Testis (tissue), 2 donors: ENCODE measurements at regions not wholly inside any gene's neighbourhood (a gene's known extent, or its start where the extent isn't known, plus 50 kb on each side); places are given as distances from the start of the nearest gene placed in this dataset.

Source experiments
- DNase-seq: peaks from one replicate; pipeline ENCODE4 v3.0.0-alpha.2; 2019
- H3K27ac ChIP-seq, 2 donors: fragments of 200-600 bp; sonication (generic); one replicate each; pipeline ENCODE4 v1.5.1; 2019
- H3K27me3 ChIP-seq: fragments of 200-600 bp; sonication (generic); one replicate; pipeline ENCODE4 v1.5.1; 2019
- H3K36me3 ChIP-seq: fragments of 200-600 bp; sonication (generic); one replicate; pipeline ENCODE4 v1.5.1; 2017; ENCODE audit warnings: low read depth; ENCODE audit errors: missing control alignments
- H3K4me1 ChIP-seq: fragments of 200-600 bp; sonication (generic); one replicate; pipeline ENCODE4 v1.5.1; 2019
- H3K4me3 ChIP-seq, 2 donors: fragments of 200-600 bp; sonication (generic); one replicate each; pipeline ENCODE4 v1.5.1; 2017 to 2019
- H3K9me3 ChIP-seq: fragments of 200-600 bp; sonication (generic); one replicate; pipeline ENCODE4 v1.5.1; 2017
- CTCF ChIP-seq, 3 experiments: fragments of 450-650 bp in 2 of 3; fragments of 200-600 bp in 1 of 3; sonication (generic) in 1 of 3; IDR thresholded peaks; one replicate each; pipeline ENCODE4 v1.5.1; 2016 to 2019; ENCODE audit warnings: antibody characterized with exemption in 3 of 3, mild to moderate bottlenecking in 2 of 3, moderate library complexity in 1 of 3
- POLR2A ChIP-seq: fragments of 450-650 bp; IDR thresholded peaks from one replicate; pipeline ENCODE4 v1.6.1; 2017; ENCODE audit warnings: antibody characterized with exemption, mild to moderate bottlenecking, moderate library complexity
- WGBS, 2 donors: methylation state at CpG; one replicate each; pipeline ENCODE4 v1.1.5; 2018; 5-methylcytosine and 5-hydroxymethylcytosine counted together
- intact Hi-C: fragments of 100-400 bp; cut with DNase I; formaldehyde crosslinking; loops from one replicate; pipeline ENCODE4 v1.15.1; 2023; ENCODE audit warnings: low total_unique reads

DNA sequence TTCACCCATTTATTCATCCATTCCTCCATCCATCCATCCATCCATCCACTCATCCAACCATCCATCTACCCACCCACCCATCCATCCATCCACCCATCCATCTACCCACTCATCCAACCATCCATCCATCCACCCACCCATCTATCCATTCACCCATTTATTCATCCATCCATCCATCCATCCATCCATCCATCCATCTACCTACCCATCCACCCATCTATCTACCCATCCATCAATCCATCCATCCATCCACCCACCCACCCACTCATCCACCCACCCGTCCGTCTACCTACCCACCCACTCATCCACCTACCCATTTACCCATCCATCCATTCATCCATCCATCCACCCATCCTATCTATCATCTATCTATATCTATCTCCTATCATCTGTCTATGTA lies 169.4 kb upstream of the SHH start:
- no peaks in the 10 kb centered on the region for H3K9me3 ChIP-seq
- no peak for TF ChIP-seq CTCF (IDR thresholded peaks at IDR 0.05)
- no peak for TF ChIP-seq POLR2A
- no peak for DNase-seq
- no peaks in the 10 kb centered on the region for H3K4me1 ChIP-seq
- H3K4me3 ChIP-seq, result no peak overlapping the region
- H3K27me3 ChIP-seq, result no peaks in the 10 kb centered on the region
- intact Hi-C loops, result no loop called here
- 83 to 92% methylated on average over 2 of the region's 2 CpGs for WGBS, 2 donors
- H3K36me3 ChIP-seq, result no peaks in the 10 kb centered on the region
- no peak overlapping the region for H3K27ac ChIP-seq

DNA sequence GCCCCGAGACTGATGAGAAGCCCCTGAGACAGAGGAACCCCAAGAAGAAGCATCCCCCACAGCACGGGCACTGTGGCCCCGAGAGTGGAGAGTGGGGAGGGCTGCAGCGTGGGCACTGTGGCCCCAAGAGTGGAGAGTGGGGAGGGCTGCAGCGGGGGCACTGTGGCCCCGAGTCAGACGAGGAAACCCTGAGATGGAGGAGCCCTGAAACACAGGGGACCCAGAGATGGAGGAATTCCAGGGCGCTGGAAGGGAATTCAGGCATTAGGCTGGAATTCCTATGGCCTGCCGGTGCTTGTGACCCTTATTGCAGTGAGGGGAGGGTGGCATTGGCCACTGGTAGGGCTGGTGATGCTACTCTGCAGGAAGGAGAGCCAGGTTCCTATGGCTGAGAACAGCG lies 168.6 kb upstream of the SHH start:
- Histone ChIP-seq H3K4me3 (no peak overlapping the region), H3K27ac (no peak overlapping the region), H3K27me3 (no peaks in the 10 kb centered on the region), H3K36me3 (no peaks in the 10 kb centered on the region), H3K9me3 (no peaks in the 10 kb centered on the region), H3K4me1 (no peaks in the 10 kb centered on the region)
- intact Hi-C loops, result no loop called here
- DNase-seq, result peak; percentile 1
- 58 to 76% methylated on average over 10 of the region's 10 CpGs for WGBS, 2 donors
- no peak for TF ChIP-seq CTCF (IDR thresholded peaks at IDR 0.05)
- TF ChIP-seq POLR2A, result no peak

- Histone ChIP-seq H3K36me3 (no peaks in the 10 kb centered on the region), H3K27me3 (no peaks in the 10 kb centered on the region), H3K9me3 (no peaks in the 10 kb centered on the region), H3K4me1 (no peaks in the 10 kb centered on the region), H3K27ac (no peak overlapping the region), H3K4me3 (no peak overlapping the region)
- no peak for DNase-seq
- intact Hi-C loops, result no loop called here
- 56 to 63% methylated on average over 12 of the region's 12 CpGs for WGBS, 2 donors
- TF ChIP-seq POLR2A, result no peak
- TF ChIP-seq CTCF (IDR thresholded peaks at IDR 0.05), result no peak
Measured at GRCh38 chr7:155979994-155980393, 167.7 kb upstream of the SHH start.

DNA sequence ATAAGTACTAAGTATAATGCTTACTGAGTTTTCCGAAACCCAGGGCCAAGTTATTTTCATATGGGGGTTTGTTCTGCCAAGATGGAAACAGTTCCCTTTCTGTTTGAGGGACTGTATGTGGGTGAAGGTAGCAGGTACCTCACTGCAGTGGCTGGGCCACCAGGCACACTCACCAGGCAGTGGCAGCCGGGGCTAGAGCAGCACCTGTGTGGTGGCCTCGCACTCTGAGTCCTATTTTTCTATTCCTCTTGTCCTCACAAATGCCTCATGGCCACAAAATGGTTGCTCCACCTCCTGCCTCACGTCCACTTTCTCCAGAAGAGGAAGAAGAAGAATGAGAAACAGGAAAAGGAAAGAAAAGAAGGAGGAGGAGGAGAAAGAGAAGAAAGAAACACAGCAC lies 167.3 kb upstream of the SHH start:
- no peaks in the 10 kb centered on the region for H3K9me3 ChIP-seq
- no peaks in the 10 kb centered on the region for H3K4me1 ChIP-seq
- TF ChIP-seq CTCF (IDR thresholded peaks at IDR 0.05), result no peak
- no peak for TF ChIP-seq POLR2A
- DNase-seq, result no peak
- no peak overlapping the region for H3K27ac ChIP-seq
- H3K36me3 ChIP-seq, result no peaks in the 10 kb centered on the region
- intact Hi-C loops, result no loop called here
- WGBS, 2 donors, result 78% methylated on average over 4 of the region's 4 CpGs
- no peaks in the 10 kb centered on the region for H3K27me3 ChIP-seq
- H3K4me3 ChIP-seq, result no peak overlapping the region

GRCh38 chr7:155975490-155975889 lies 163.2 kb upstream of the SHH start:
- Histone ChIP-seq H3K4me3 (no peak overlapping the region), H3K27ac (no peak overlapping the region), H3K9me3 (no peaks in the 10 kb centered on the region), H3K27me3 (no peaks in the 10 kb centered on the region), H3K36me3 (no peaks in the 10 kb centered on the region), H3K4me1 (no peaks in the 10 kb centered on the region)
- no peak for TF ChIP-seq POLR2A
- TF ChIP-seq CTCF (IDR thresholded peaks at IDR 0.05), result no peak
- DNase-seq, result no peak
- WGBS, 2 donors, result 55 to 59% methylated on average over 7 of the region's 7 CpGs
- intact Hi-C loops, result no loop called here
